Endothelial cell of umbilical vein (primary cell): ENCODE measurements at regions not wholly inside any gene's neighbourhood (a gene's known extent, or its start where the extent isn't known, plus 50 kb on each side); places are given as distances from the start of the nearest gene placed in this dataset.

Experiments
- EZH2 ChIP-seq: IDR thresholded peaks from 2 replicates; pipeline ENCODE4 v1.6.1; 2012; ENCODE audit warnings: borderline replicate concordance, low read depth, mild to moderate bottlenecking, moderate library complexity, low read length, inconsistent platforms; ENCODE audit not compliant: severe bottlenecking
- MYC ChIP-seq: IDR thresholded peaks from one replicate; pipeline ENCODE4 v1.6.1; 2011; ENCODE audit warnings: mild to moderate bottlenecking, low read depth, low read length
- TF ChIP-seq, protein P1 (sequence below), 2 donors: IDR thresholded peaks; 1 replicate in 1 of 2; 2 replicates in 1 of 2; pipeline ENCODE4 v1.5.1; 2011; ENCODE audit warnings: low read length in 2 of 2, mild to moderate bottlenecking in 2 of 2, moderate library complexity in 2 of 2, control low read depth in 1 of 2, inconsistent platforms in 1 of 2, low read depth in 1 of 2; ENCODE audit not compliant: insufficient read depth in 1 of 2; ENCODE audit errors: extremely low read depth in 1 of 2
- TF ChIP-seq, protein P2 (sequence below): IDR thresholded peaks from 2 replicates; pipeline ENCODE4 v1.6.1; 2011; ENCODE audit not compliant: insufficient read depth, insufficient read length

DNA sequence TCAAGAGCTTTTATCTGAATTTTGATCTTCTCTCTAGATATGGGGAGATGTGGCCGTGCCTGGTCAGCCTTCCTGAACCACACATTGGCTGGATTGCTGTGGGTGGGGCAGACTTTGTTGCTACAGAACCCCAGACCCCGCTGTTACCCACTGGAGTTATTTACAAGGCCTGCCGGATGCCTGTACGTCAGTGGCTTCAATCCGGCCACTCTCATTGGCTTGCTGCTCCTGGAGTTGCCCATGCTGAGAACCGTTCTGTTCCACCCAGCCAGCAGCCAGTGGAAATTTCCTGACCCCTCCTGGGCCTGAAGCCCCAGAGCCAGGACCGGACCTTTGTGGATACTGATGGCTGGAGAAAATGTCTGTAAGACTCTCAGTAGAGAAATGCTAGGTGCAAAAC is 101.9 kb downstream of the TFAP2C start:
- TF ChIP-seq EZH2 = no peak
- TF ChIP-seq, protein P1, sequence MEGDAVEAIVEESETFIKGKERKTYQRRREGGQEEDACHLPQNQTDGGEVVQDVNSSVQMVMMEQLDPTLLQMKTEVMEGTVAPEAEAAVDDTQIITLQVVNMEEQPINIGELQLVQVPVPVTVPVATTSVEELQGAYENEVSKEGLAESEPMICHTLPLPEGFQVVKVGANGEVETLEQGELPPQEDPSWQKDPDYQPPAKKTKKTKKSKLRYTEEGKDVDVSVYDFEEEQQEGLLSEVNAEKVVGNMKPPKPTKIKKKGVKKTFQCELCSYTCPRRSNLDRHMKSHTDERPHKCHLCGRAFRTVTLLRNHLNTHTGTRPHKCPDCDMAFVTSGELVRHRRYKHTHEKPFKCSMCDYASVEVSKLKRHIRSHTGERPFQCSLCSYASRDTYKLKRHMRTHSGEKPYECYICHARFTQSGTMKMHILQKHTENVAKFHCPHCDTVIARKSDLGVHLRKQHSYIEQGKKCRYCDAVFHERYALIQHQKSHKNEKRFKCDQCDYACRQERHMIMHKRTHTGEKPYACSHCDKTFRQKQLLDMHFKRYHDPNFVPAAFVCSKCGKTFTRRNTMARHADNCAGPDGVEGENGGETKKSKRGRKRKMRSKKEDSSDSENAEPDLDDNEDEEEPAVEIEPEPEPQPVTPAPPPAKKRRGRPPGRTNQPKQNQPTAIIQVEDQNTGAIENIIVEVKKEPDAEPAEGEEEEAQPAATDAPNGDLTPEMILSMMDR (IDR thresholded peaks at IDR 0.05; ENCODE audit: extremely low read depth in 1 of 2, insufficient read depth in 1 of 2, low read depth in 1 of 2, low read length in 2 of 2) = no peak
- no peak for TF ChIP-seq MYC
- TF ChIP-seq, protein P2, sequence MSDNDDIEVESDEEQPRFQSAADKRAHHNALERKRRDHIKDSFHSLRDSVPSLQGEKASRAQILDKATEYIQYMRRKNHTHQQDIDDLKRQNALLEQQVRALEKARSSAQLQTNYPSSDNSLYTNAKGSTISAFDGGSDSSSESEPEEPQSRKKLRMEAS = no peak
